ENCODE measurements at regions not wholly inside any gene's neighbourhood (a gene's known extent, or its start where the extent isn't known, plus 50 kb on each side); places are given as distances from the start of the nearest gene placed in this dataset.

GRCh38 chr2:9715238-9715637 lies 84.4 kb upstream of the YWHAQ start:
- TF ChIP-seq CTCF (IDR thresholded peaks at IDR 0.05) (no peak), POLR2A (IDR thresholded peaks at IDR 0.05) (no peak)

All from right lobe of liver (tissue), 4 donors.